H4 (cell line): ENCODE measurements at regions not wholly inside any gene's neighbourhood (a gene's known extent, or its start where the extent isn't known, plus 50 kb on each side); places are given as distances from the start of the nearest gene placed in this dataset.
"Not testable (repeated sequence)": the region's sequence is repeated elsewhere in the genome, so short reads cannot be mapped to it uniquely, and the experiment has no call there.

Experiments used
- DNase-seq: peaks from one replicate; pipeline ENCODE4 v3.0.0-alpha.2; 2015; ENCODE audit warnings: low spot score

DNA sequence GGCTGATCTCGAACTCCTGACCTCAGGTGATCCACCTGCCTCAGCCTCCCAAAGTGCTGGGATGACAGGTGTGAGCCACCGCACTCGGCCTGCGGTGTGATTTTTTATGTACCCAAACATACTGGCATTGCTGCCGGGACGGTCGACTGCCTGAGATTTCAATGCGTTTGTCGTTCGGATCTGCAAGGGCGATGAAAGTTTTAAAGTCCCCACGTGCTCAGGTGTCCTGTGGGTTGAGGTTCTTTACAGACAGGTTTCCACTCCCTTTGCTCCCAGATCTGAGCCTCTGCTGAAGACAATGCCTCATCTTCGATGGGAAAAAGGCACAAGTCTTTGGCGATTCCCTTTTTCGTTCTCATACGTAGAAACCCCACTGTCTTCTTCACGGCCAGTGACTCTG is 78.1 kb upstream of the SHOX start:
- no peak for DNase-seq

DNA sequence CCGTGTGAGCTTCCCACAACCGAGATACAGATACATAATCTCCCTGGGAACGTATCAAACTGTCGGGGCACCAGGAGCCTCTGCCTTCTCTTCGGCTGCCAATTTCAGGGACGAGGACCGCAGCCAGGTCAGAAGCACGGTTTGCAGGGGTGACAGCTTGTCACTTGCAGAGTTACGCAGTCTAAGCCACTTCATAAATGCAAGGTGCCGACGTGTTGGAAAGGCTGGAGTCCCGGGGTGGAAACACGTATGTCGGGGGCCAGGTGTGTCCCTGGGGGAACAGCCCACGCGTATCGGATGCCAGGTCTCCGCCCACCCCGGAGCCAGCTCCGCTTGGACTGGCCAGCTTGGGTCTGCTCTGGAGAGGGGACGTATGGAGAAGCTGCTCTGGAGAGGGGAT is 76.3 kb upstream of the SHOX start:
- no peak for DNase-seq

DNA sequence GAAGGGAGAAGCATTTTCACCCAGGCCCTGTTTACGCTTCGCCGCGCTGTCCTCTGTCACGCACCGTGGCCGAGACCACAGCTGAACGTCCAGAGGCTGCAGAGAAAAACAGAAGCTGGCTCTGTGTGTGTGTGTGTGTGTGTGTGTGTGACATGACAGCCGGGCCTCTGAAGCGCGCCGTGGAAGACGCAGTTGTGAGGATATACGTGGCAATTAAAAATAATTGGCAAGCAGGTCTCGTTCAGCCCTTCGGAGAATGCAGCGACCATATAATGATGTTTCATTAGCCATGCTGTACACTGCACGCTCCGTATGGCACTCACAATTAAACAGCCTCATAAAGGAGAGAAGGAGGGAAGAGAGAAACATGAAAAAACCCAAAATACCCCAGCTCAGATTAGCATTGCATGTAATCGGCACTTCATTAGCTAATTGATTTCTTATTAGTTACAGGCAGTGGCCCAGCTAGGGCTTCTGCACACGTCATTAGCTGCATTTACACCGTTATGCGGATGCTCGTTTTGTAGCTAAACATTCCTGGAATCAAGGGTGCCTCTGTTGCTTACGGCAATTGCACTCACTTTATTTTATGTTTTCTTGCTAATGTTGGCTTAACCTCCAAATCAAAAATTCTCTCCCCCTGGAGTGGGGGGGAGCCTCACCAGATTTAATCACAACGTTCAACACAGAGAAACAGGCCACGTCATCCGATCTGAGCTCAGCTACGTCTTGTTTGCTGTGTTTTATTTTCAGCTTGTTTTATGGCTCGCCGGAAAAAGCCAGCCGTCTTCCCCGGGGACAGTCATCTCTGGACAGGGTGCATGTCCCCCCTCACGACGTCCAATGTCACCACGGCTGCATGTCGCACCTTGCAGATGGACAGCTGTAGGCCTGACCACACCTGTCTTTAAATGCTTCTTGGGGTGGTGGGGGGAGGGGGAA is 74.6 kb upstream of the SHOX start:
- DNase-seq = no peak

- not testable (repeated sequence) for DNase-seq
These were observed 73.0 kb upstream of the SHOX start for GRCh38 chrX:557601-558000.

GRCh38 chrX:559282-559681 is 71.3 kb upstream of the SHOX start:
- DNase-seq = not testable (repeated sequence)

GRCh38 chrX:567891-568290 is 62.7 kb upstream of the SHOX start:
- no peak for DNase-seq

GRCh38 chrX:568311-568710 is 62.3 kb upstream of the SHOX start:
- DNase-seq = no peak

- no peak for DNase-seq
These were observed 58.0 kb upstream of the SHOX start for GRCh38 chrX:572538-573124.

DNA sequence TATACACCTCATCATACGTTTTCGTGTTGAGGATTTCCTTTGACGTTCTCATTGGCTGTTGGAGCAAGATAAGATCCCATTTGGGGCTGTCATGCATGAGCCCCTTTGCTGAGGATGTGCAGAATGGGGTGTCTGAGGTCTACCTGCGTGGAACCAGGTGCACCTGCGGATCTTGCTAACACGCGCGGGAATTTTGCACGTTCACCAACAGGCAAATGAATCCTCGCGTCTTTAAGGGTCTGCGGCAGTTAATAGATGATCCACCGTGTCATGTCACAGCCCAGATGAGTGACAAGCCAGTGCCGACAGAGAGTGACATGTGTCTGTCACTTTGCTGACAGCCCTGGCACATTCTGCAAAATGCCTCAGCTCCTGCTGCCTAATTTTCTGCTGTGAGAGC is 56.3 kb upstream of the SHOX start:
- no peak for DNase-seq

- DNase-seq = no peak
These were observed 55.8 kb upstream of the SHOX start for GRCh38 chrX:574830-575229.

DNA sequence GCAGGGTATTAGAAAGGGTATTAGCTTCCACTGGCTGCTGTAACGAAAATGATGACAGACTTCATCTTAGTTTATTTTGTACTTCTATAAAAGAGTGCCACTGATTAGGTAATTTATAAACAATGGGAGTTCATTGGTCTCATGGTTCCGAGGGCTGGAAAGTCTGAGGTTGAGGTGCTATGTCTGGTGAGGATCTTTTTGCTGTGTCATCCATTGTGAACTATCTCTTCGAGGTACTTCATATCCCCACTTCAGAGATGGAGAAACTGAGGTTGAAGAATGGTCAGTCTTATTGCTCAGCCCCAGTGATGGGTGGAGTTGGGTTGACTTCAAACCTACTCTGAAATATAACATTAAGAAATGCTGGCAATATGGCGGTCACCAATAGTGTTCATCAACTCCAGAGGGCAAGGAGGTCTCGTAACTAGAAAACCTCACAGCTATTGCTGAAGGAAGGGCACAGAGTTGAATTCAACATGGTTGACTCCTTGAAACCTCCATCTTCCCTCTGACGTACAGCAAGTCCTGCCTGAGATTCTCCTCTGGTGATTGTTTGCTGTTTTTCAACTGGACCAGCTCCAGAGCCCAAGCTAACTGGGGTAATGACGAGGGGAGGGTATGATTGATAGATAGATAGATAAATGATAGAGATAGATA is 53.6 kb upstream of the SHOX start:
- no peak for DNase-seq

GRCh38 chrX:578531-578930 is 52.1 kb upstream of the SHOX start:
- DNase-seq = no peak

- DNase-seq = no peak
These were observed 50.6 kb upstream of the SHOX start for GRCh38 chrX:580030-580429.
